ENCODE measurements at regions not wholly inside any gene's neighbourhood (a gene's known extent, or its start where the extent isn't known, plus 50 kb on each side); places are given as distances from the start of the nearest gene placed in this dataset.
"Not testable (repeated sequence)": the region's sequence is repeated elsewhere in the genome, so short reads cannot be mapped to it uniquely, and the experiment has no call there.

DNA sequence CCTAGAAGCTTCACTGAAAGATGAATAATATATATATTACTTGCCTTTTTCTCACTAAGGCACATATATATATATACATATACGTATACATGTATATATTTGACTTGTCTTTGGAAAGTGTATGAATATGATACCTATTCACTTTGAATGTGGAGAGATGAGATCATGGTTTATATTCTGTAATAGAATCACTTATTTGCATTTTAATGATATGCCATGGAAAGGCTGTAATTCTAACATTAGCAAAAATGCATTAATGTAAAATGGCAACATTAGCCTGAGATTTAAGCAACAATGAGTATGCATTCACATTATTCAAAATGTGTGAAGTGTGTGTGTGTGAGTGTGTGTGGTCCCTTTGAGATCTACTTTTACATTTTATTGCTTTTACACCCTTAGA lies 54.5 kb upstream of the PRKD1 start:
- Histone ChIP-seq H3K36me3 (no peaks in the 10 kb centered on the region), H3K9me3 (peaks cover 0 to under 1% of the 10 kb centered on the region in 2 donors), H3K27ac (no peak overlapping the region), H3K27me3 (no peaks in the 10 kb centered on the region), H3K4me1 (no peaks in the 10 kb centered on the region), H3K4me3 (no peak overlapping the region)
- TF ChIP-seq, protein P1, sequence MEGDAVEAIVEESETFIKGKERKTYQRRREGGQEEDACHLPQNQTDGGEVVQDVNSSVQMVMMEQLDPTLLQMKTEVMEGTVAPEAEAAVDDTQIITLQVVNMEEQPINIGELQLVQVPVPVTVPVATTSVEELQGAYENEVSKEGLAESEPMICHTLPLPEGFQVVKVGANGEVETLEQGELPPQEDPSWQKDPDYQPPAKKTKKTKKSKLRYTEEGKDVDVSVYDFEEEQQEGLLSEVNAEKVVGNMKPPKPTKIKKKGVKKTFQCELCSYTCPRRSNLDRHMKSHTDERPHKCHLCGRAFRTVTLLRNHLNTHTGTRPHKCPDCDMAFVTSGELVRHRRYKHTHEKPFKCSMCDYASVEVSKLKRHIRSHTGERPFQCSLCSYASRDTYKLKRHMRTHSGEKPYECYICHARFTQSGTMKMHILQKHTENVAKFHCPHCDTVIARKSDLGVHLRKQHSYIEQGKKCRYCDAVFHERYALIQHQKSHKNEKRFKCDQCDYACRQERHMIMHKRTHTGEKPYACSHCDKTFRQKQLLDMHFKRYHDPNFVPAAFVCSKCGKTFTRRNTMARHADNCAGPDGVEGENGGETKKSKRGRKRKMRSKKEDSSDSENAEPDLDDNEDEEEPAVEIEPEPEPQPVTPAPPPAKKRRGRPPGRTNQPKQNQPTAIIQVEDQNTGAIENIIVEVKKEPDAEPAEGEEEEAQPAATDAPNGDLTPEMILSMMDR (IDR thresholded peaks at IDR 0.05), result no peak
- DNase-seq (ENCODE audit: low spot score), result no peak

GRCh38 chr14:29982993-29983392 lies 55.3 kb upstream of the PRKD1 start:
- H3K27ac ChIP-seq, result no peak overlapping the region
- H3K4me3 ChIP-seq, result no peak overlapping the region

GRCh38 chr14:29990344-29990857 lies 62.8 kb upstream of the PRKD1 start:
- not testable (repeated sequence) for H3K27me3 ChIP-seq; H3K36me3 ChIP-seq; H3K4me3 ChIP-seq; H3K27ac ChIP-seq; DNase-seq (ENCODE audit: low spot score); H3K9me3 ChIP-seq; H3K4me1 ChIP-seq

More at GRCh38 chr14:29982993-29983392, 55.3 kb upstream of the PRKD1 start:
- no peaks in the 10 kb centered on the region for H3K27me3 ChIP-seq
- TF ChIP-seq, protein P1 (IDR thresholded peaks at IDR 0.05), result no peak
- no peak for DNase-seq (ENCODE audit: low spot score)
- H3K4me1 ChIP-seq, result no peaks in the 10 kb centered on the region
- no peaks in the 10 kb centered on the region for H3K9me3 ChIP-seq
- H3K36me3 ChIP-seq, result no peaks in the 10 kb centered on the region

GRCh38 chr14:29990993-29991392 lies 63.3 kb upstream of the PRKD1 start:
- Histone ChIP-seq H3K27me3 (no peaks in the 10 kb centered on the region), H3K9me3 (no peaks in the 10 kb centered on the region), H3K4me3 (no peak overlapping the region), H3K4me1 (no peaks in the 10 kb centered on the region), H3K27ac (no peak overlapping the region), H3K36me3 (no peaks in the 10 kb centered on the region)
- TF ChIP-seq, protein P1 (IDR thresholded peaks at IDR 0.05), result no peak
- DNase-seq (ENCODE audit: low spot score), result no peak

DNA sequence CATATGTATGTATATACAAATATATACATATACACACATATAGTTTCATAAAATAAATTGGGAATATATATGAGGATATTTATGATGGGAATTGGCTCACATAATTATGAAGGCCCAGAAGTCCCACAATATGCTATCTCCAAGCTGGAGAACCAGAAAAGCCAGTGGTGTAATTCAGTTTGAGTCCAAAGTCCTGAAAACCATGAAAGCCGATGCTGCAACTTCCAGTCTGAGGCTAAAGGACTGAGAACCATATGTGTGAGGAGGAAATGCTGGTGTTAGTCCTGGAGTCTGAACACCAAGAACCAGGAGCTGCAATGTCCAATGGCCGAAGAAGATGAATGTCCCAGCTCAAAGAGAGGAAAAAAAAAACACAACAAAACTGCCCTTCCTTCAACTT lies 65.5 kb upstream of the PRKD1 start:
- no peak overlapping the region for H3K27ac ChIP-seq

GRCh38 chr14:29999013-29999539 lies 71.4 kb upstream of the PRKD1 start:
- DNase-seq (ENCODE audit: low spot score), result no peak
- Histone ChIP-seq H3K27me3 (no peaks in the 10 kb centered on the region), H3K36me3 (no peaks in the 10 kb centered on the region), H3K4me1 (no peaks in the 10 kb centered on the region), H3K4me3 (no peak overlapping the region), H3K9me3 (no peaks in the 10 kb centered on the region), H3K27ac (no peak overlapping the region)
- TF ChIP-seq, protein P1 (IDR thresholded peaks at IDR 0.05), result no peak

More for the DNA sequence above, 65.5 kb upstream of the PRKD1 start:
- no peaks in the 10 kb centered on the region for H3K27me3 ChIP-seq
- no peaks in the 10 kb centered on the region for H3K4me1 ChIP-seq
- no peaks in the 10 kb centered on the region for H3K36me3 ChIP-seq
- H3K4me3 ChIP-seq, result no peak overlapping the region
- no peaks in the 10 kb centered on the region for H3K9me3 ChIP-seq
- TF ChIP-seq, protein P1 (IDR thresholded peaks at IDR 0.05), result no peak
- DNase-seq (ENCODE audit: low spot score), result no peak

All from right atrium auricular region (tissue), 2 donors.